HG02588 (cell line): ENCODE measurements at regions not wholly inside any gene's neighbourhood (a gene's known extent, or its start where the extent isn't known, plus 50 kb on each side); places are given as distances from the start of the nearest gene placed in this dataset.

Experiments used
- ATAC-seq: cut with Tn5 transposase; IDR thresholded peaks from one replicate; pipeline ENCODE4 v1.9.1; 2021; ENCODE audit warnings: mild to moderate bottlenecking, moderate library complexity; ENCODE audit not compliant: unreplicated experiment

GRCh38 chr2:153106802-153107477 lies 371.6 kb downstream of the RPRM start:
- ATAC-seq: peak; percentile 54

DNA sequence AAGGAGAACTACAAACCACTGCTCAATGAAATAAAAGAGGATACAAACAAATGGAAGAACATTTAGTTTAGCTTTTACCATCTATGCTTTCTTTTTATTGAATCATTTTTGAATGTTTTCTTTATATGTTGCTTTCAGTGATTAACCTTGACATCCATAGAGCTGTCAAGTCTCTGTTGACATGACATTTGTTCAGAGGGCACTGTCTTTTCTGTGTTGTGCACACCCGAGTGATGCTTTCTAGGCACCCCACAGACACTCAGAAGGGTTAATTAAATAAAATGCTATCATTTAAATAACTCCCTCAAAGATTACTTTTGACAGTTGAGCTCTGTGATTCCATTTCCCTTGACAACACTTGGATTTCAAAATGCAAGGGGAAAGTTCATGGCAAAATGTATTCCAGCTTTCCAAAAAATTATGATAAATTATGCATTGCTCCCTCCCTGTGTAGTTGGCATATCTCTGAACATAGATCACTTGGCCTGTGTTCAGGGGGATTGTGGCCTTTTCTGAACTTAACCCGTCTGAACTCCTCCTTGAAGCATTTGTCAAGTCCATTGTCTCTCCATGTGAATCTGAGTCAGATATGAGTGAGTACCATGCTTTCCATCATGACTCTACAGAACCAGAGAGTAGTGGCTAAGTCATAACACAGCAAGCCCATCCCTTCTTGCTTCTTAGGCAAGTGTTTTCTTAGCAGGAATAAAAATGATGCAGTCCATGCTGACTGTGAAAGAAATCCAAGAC lies 372.6 kb downstream of the RPRM start:
- no peak for ATAC-seq

- no peak for ATAC-seq
Measured at GRCh38 chr2:153101187-153101586, 377.4 kb downstream of the RPRM start.

GRCh38 chr2:153100151-153100550 lies 378.4 kb downstream of the RPRM start:
- ATAC-seq: no peak

DNA sequence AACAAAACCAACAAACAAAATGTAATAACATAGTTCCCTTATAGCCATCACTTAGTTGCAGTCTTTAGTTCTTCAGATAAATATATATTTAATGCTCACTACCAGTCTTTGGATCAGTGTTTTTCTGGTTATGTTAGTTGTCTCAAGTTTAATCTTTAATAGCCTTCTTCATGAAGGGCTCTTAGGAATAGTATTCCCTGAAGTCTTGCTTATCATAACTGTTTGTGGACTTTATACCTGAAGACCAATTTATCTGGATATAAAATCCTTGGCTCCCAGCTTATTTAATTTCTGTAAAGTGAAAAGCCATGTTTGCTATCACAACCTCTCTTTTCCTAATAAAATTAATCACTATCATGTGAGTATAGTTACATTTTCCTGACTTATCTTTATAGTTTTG lies 379.7 kb downstream of the ARL6IP6 start:
- no peak for ATAC-seq

DNA sequence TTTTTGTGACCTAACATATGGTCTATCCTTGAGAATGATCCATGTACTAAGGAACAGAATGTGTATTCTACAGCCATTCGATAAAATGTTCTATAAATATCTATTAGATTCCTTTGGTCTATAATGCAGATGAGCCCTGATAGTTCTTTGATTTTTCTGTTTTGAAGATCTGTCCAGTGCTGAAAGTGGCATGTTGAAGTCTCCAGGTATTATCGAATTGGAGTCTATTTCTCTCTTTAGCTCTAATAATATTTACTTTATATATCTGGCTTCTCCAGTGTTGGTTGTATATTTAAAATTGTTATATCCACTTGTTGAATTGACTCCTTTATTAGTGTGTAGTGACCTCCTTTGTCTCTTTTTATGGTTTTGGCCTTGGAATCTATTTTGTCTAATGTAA lies 377.9 kb downstream of the ARL6IP6 start:
- ATAC-seq: no peak

DNA sequence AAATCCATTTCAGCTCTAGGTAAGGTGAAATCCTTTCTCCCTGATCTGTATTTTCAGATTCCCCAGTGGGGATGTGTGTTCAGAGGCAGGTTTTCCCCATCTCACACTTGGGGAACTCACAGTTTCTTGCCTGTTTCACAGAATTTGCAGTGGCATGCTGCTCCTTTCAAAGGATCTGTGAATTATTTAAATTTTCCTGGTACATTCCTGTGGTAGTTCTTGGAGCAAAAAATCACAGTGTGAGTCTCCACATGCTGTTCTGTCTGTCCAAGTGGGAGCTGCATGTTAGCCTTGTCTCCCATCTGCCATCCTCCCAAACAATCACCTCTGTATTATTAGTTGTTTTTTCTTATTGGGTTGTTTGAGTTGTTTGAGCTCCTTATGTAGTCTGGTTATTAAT lies 372.9 kb downstream of the ARL6IP6 start:
- no peak for ATAC-seq

GRCh38 chr2:153079315-153079714 lies 360.9 kb downstream of the ARL6IP6 start:
- ATAC-seq: no peak

- no peak for ATAC-seq
Measured at GRCh38 chr2:153077311-153077710, 358.9 kb downstream of the ARL6IP6 start.

- no peak for ATAC-seq
Measured at GRCh38 chr2:153074207-153074606, 355.8 kb downstream of the ARL6IP6 start.

GRCh38 chr2:153072813-153073212 lies 354.4 kb downstream of the ARL6IP6 start:
- ATAC-seq: no peak

DNA sequence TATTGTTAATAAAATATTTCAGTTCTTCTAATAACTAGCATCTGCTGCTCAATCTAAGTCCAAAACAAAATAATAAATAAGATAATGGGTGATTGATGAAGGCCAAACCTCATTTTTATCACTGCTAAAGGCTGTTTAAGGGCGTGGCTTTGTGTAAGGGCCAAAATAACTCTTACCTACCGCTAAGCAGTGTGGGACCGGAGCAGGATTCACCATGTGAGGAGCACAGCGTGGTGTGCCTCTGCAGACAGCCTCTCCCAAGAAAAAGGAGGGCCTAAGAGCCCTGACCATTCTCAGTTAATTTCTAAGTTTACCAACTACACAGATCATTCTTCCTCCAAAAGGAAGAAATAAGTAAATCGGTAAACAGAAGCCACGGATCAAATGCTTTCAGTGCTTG lies 353.7 kb downstream of the ARL6IP6 start:
- no peak for ATAC-seq

DNA sequence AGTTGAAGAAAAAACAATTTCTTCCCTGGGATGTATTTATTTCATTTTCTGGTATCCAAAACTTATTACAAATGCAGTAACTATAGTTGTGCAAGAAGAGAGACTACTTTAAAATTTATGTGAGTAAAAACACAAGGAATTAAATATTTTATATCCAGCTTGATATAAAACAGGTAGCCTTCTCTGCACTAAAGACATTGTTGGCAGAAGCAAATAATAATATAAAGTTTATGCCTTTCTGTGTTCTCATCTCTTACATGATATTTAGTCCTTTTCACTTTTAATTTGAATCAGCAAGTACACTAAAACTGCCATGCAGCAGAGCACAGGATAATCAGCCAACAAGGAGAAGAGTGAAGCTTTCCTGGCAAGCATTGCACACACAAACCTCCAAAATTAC lies 352.7 kb downstream of the ARL6IP6 start:
- no peak for ATAC-seq

DNA sequence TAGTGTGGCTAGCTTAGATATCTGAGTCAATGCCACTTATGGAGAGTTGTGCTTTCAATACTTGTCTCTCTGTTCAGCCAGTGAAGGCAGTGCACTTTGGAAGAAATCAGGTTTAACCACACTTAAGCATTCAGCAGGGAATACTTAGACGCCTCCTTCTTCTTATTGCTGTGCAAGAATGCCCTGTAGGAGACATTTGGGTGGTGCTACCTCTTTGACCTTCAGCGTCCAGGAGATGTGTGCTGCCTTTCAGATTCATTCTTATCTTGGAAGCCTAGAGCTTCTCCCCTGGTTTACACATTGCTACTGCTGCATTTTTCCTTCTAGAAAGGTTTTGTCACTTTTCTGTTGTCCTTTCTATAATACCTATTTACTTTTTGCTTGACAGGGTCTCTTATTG lies 350.5 kb downstream of the ARL6IP6 start:
- no peak for ATAC-seq

DNA sequence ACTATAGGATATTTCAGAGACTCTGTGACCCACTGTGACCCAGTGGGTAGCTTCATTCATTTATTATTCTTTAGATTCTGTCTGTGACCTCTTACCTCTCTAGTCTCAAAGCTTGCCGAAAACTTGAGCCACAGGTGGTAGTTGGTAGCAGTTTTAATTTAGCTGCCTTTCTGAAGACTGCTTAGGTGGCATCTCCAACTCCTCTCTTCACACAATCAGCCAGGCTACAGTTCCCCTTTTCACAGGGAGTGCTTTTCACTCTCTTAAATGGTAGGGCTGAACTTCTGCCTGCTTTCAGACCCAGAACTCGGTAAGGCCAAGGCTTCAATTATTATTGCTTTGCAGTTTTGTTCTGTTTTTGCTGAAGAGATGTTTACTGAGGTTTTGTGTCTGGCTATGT lies 349.6 kb downstream of the ARL6IP6 start:
- ATAC-seq: no peak

GRCh38 chr2:153059338-153060052 lies 341.1 kb downstream of the ARL6IP6 start:
- ATAC-seq: no peak

GRCh38 chr2:153057743-153058142 lies 339.3 kb downstream of the ARL6IP6 start:
- no peak for ATAC-seq

DNA sequence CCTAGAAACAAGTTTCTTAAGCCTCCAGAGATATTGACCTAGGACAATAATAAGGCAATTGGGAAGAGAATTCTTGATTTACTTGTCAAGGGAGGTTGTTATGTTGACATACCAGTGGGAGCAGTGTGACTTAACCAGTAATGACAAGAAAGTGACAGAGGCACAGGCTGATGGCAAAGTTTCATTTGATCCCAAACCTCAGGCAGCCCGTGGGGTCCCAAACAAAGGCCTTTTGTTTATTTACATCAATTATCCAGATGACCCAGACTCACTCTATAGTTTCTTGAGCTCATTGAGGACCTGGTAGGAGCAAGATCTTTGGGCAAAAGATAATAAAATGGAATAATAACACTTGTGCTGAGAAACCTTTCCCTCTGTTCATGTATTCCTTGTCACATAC lies 336.8 kb downstream of the ARL6IP6 start:
- no peak for ATAC-seq

- ATAC-seq: no peak
Measured at GRCh38 chr2:153052807-153053559, 334.6 kb downstream of the ARL6IP6 start.

DNA sequence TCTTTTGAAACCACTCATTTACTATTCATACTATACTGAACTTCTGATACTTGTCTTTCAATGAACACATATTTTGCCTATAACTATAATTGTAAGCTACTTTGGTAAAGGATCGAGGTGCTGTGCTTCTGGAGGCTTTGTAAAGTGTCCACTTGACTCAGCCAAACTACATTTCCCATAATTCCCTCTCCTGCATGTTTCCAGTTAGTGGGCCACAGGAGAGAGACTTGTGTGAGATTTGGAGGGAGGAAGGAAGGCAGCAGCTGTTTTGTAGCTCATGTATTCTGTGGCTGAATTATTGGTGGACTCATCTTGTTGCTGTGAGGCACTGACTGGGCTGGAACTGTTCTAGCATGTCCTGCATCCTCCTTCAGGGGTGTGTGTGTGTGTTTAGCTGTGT lies 328.8 kb downstream of the ARL6IP6 start:
- ATAC-seq: no peak

DNA sequence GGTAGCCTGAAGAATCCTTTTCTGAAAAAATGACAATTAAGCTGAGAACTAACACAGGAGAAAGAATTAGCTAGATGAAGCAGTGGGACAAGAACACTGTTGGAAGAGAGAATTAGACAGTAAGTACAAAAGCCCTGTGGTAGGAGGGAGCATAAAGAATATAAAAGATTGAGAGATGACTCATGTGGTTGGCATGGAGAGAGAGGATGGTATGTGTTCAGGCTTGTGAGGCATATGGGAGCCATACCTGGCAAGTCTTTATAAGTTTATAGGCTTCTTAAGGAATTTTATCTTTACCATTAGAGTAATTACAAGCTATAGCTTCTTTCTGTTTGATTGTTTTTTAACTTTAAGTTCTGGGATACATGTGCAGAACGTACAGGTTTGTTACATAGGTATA lies 325.0 kb downstream of the ARL6IP6 start:
- no peak for ATAC-seq
